ENCODE measurements at regions not wholly inside any gene's neighbourhood (a gene's known extent, or its start where the extent isn't known, plus 50 kb on each side); places are given as distances from the start of the nearest gene placed in this dataset.

DNA sequence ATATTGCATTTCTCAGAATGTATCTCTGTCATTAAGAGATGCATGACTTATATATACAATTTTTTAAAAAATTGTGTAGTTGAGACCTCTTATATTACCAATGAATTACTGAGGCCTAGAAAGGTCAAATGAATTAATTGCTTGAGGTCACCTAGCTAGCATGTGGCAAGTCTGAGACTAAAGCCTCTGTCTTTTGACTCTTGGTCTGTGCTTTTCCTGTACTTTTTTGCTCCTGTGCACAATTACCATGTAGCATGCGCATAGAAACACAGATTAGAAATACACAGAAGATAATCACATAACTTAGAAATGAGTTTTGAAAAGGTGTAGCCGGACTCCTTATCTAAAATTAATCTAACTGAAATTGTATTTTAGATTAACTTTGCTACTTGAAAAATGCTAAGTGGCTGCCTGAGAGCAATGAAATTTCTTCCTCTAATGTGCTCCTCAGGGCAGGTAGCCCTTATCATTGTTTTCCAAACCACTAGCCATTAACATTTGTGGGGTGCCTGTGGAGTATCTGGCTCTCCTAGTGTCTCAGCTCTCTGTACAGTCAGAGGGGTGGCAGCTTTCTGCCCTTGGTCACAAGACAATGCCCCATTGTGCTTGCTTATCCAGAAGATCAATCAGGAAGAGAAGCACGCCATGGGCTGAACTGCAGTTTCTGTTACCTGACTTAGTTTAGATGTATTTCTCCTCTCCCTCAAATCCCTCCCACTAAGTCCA is 119.6 kb downstream of the RFC3 start:
- TF ChIP-seq, protein P1, sequence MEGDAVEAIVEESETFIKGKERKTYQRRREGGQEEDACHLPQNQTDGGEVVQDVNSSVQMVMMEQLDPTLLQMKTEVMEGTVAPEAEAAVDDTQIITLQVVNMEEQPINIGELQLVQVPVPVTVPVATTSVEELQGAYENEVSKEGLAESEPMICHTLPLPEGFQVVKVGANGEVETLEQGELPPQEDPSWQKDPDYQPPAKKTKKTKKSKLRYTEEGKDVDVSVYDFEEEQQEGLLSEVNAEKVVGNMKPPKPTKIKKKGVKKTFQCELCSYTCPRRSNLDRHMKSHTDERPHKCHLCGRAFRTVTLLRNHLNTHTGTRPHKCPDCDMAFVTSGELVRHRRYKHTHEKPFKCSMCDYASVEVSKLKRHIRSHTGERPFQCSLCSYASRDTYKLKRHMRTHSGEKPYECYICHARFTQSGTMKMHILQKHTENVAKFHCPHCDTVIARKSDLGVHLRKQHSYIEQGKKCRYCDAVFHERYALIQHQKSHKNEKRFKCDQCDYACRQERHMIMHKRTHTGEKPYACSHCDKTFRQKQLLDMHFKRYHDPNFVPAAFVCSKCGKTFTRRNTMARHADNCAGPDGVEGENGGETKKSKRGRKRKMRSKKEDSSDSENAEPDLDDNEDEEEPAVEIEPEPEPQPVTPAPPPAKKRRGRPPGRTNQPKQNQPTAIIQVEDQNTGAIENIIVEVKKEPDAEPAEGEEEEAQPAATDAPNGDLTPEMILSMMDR (IDR thresholded peaks at IDR 0.05; ENCODE audit: low read depth, low read length): no peak
- no peak for TF ChIP-seq POLR2A (IDR thresholded peaks at IDR 0.05; ENCODE audit: extremely low read depth, insufficient read length)
- TF ChIP-seq MYC (IDR thresholded peaks at IDR 0.05; ENCODE audit: low read depth, low read length): no peak
- TF ChIP-seq, protein P2, sequence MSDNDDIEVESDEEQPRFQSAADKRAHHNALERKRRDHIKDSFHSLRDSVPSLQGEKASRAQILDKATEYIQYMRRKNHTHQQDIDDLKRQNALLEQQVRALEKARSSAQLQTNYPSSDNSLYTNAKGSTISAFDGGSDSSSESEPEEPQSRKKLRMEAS (IDR thresholded peaks at IDR 0.05; ENCODE audit: low read depth, low read length): no peak
